Kidney (tissue), 13 donors: ENCODE measurements at regions not wholly inside any gene's neighbourhood (a gene's known extent, or its start where the extent isn't known, plus 50 kb on each side); places are given as distances from the start of the nearest gene placed in this dataset.
A peak's percentile ranks its signal among the peaks of the same experiment; 100 is the strongest.

Source experiments
- DNase-seq, 5 donors: peaks; one replicate each; pipeline ENCODE4 v3.0.0-alpha.2; 2013 to 2020
- FAIRE-seq: peaks from 2 replicates; lab custom pipeline; 2012; peaks lifted over from hg19 to GRCh38; lab: Jason Lieb, UNC
- H3K27ac ChIP-seq, 2 donors: one replicate each; pipeline ENCODE4 v1.7.0; 2013; ENCODE audit warnings: low read depth in 2 of 2, low read length in 2 of 2, inconsistent platforms in 1 of 2
- H3K27me3 ChIP-seq: one replicate; pipeline ENCODE4 v1.7.1; 2013; ENCODE audit warnings: low read length, inconsistent platforms; ENCODE audit not compliant: control insufficient read depth, insufficient read depth
- H3K36me3 ChIP-seq, 3 donors: one replicate each; pipeline versions ENCODE4 v1.7.0 to v1.7.1; 2013; ENCODE audit warnings: low read length in 3 of 3, control low read depth in 1 of 3, inconsistent platforms in 1 of 3; ENCODE audit not compliant: insufficient read depth in 3 of 3, control insufficient read depth in 2 of 3
- H3K4me1 ChIP-seq, 3 donors: one replicate each; pipeline versions ENCODE4 v1.7.0 to v1.7.1; 2013; ENCODE audit warnings: low read length in 3 of 3, inconsistent platforms in 1 of 3, low read depth in 1 of 3; ENCODE audit not compliant: control insufficient read depth in 2 of 3, insufficient read depth in 2 of 3
- H3K4me3 ChIP-seq, 3 donors: one replicate each; pipeline versions ENCODE4 v1.7.0 to v1.8.1; 2013; ENCODE audit warnings: low read length in 3 of 3, control low read depth in 1 of 3, inconsistent platforms in 1 of 3
- H3K9ac ChIP-seq, 3 donors: one replicate each; pipeline versions ENCODE4 v1.7.0 to v1.7.1; 2013; ENCODE audit warnings: low read length in 3 of 3, control low read depth in 1 of 3, inconsistent platforms in 1 of 3
- H3K9me3 ChIP-seq, 3 donors: one replicate each; pipeline versions ENCODE4 v1.7.0 to v1.7.1; 2013; ENCODE audit warnings: low read length in 3 of 3, control low read depth in 1 of 3, inconsistent platforms in 1 of 3; ENCODE audit not compliant: control insufficient read depth in 2 of 3, insufficient read depth in 1 of 3
- intact Hi-C: fragments of 100-400 bp; cut with DNase I; formaldehyde crosslinking; loops from one replicate; pipeline ENCODE4 v1.11.1; 2022
- TF ChIP-seq, protein P1 (sequence below): IDR thresholded peaks from 3 replicates; pipeline ENCODE4 v1.5.1; 2012; ENCODE audit warnings: mild to moderate bottlenecking, moderate library complexity, borderline replicate concordance; ENCODE audit not compliant: insufficient read depth; ENCODE audit errors: extremely low read depth
- donor health status: control.
- donor health status: control.
- donor health status: control.
- donor health status: control.
- donor health status: control.
- donor health status: DM: yes; HTN: yes; CAD: no.
- donor health status: Normal renal cell carcinoma (clear cell type).

DNA sequence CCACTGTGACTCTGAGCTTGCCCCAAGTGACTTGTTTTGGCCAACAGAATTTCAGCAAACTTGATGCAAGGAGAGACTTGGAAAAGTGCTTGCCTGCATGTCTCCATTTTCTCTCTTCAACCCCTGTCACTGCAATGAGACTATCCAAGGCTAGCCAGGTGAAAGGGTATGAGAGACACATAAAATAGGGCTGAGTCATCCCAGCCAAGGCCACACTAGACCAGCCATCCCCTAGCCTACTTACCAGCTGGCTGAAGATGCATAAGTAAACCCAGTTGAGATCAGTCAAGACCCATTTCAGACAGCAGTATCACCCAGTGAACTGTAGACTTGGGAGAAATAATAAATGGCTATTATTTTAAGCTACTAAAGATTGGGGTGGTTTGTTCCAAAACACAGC lies 52.9 kb upstream of the VLDLR start:
- H3K27me3 ChIP-seq: no peaks in the 10 kb centered on the region
- H3K27ac ChIP-seq: no peak overlapping the region
- no peaks in the 10 kb centered on the region for H3K9me3 ChIP-seq
- TF ChIP-seq, protein P1, sequence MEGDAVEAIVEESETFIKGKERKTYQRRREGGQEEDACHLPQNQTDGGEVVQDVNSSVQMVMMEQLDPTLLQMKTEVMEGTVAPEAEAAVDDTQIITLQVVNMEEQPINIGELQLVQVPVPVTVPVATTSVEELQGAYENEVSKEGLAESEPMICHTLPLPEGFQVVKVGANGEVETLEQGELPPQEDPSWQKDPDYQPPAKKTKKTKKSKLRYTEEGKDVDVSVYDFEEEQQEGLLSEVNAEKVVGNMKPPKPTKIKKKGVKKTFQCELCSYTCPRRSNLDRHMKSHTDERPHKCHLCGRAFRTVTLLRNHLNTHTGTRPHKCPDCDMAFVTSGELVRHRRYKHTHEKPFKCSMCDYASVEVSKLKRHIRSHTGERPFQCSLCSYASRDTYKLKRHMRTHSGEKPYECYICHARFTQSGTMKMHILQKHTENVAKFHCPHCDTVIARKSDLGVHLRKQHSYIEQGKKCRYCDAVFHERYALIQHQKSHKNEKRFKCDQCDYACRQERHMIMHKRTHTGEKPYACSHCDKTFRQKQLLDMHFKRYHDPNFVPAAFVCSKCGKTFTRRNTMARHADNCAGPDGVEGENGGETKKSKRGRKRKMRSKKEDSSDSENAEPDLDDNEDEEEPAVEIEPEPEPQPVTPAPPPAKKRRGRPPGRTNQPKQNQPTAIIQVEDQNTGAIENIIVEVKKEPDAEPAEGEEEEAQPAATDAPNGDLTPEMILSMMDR: no peak
- DNase-seq (no peak), FAIRE-seq (no peak)
- H3K4me1 ChIP-seq: peaks cover 0 to 4% (median 3%) of the 10 kb centered on the region in 3 donors
- H3K4me3 ChIP-seq: no peak overlapping the region
- H3K36me3 ChIP-seq: no peaks in the 10 kb centered on the region
- intact Hi-C loops: no loop called here
- H3K9ac ChIP-seq: no peak overlapping the region

DNA sequence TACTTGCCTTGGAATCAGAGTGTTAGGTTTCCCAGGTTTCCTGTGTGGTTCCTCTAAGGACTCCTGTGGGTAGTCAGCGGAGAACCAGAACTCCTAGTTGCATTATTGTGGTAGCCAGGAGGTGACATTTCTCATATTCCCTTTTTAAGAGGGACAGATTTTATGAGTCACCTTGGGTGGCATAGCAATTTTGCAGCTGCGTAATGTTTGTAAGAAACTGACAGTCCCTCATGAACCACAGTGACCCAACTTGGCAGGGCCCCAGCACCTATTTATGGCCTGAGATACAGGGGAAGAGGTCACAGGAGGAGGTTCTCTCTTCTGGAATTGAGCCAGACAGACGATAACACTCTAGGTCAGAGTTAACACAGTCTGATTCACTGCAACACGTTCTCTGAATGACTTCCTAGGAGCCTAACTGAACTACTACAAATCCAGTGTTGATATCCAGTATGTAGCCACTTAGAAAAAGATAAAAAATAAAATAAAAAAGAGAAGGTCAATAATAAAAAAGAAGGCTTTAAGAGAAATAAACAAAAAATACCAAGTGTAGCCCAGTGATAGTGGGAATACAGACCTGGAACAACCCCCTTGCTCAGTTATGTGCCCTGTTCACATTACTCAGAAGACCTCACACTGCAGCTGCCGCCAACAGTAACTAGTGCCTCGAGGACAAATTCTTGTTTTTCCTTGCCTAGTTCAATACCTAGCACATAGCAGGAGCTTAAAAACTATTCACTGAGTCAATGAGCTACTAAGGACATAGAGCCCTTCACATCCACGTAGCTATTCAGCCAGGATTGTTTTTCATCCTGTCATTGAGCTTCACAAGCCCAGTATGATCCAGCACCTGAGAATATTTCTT lies 50.7 kb upstream of the VLDLR start:
- TF ChIP-seq, protein P1: no peak
- peak; percentile 13 for FAIRE-seq

More for the DNA sequence above, 50.7 kb upstream of the VLDLR start:
- Histone ChIP-seq H3K27ac (peak overlapping the region in 1 of 2 donors; percentile 9), H3K27me3 (no peaks in the 10 kb centered on the region), H3K9ac (no peak overlapping the region), H3K9me3 (no peaks in the 10 kb centered on the region), H3K36me3 (no peaks in the 10 kb centered on the region), H3K4me1 (peaks cover 0 to 4% (median 3%) of the 10 kb centered on the region in 3 donors), H3K4me3 (no peak overlapping the region)
- DNase-seq: peak; percentile 35 to 90 (median 44)
- intact Hi-C loops: no loop called here
